GM19328 (cell line): ENCODE measurements at regions not wholly inside any gene's neighbourhood (a gene's known extent, or its start where the extent isn't known, plus 50 kb on each side); places are given as distances from the start of the nearest gene placed in this dataset.
"Not testable (repeated sequence)": the region's sequence is repeated elsewhere in the genome, so short reads cannot be mapped to it uniquely, and the experiment has no call there.

ENCODE experiments used
- ATAC-seq: cut with Tn5 transposase; IDR thresholded peaks from one replicate; pipeline ENCODE4 v1.9.1; 2021; ENCODE audit warnings: mild to moderate bottlenecking, moderate library complexity; ENCODE audit not compliant: unreplicated experiment

DNA sequence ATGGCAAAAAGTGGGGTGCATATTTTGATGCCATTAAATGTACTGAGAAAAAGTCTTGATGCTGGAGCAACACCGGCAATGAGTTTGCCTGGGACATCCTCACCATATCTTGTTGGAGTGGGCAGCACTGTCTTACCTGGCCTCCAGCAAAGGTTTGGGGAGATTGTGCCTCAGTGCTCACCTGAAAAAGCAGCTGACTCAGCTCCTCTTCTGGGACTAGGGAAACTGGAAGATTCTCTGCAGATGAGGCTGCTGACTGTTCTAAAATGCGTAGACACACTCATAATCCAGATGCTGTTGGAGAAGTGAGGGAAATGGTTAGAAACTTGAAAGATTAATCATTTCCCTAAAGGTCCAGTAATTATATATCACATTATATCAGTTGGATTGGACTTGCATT lies 593.7 kb upstream of the HS3ST1 start:
- ATAC-seq, result no peak

DNA sequence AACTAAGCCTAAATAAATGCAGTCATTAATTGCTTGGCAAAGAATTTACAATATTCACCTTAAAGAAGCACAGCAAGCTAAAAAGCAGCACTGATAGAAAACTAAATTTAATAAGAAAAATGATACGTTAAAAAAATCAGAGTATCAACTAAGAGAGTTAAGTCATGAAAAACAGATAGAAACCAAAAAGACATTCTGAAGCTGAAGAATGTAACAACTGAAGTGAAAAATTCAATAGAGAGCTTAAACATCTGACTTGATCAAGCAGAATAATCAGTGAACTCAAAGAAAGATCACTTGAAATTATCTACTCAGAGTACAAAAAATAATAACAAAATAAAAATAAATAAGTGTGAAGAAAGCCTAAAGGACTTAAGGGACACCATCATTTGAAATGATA lies 588.0 kb upstream of the HS3ST1 start:
- no peak for ATAC-seq

DNA sequence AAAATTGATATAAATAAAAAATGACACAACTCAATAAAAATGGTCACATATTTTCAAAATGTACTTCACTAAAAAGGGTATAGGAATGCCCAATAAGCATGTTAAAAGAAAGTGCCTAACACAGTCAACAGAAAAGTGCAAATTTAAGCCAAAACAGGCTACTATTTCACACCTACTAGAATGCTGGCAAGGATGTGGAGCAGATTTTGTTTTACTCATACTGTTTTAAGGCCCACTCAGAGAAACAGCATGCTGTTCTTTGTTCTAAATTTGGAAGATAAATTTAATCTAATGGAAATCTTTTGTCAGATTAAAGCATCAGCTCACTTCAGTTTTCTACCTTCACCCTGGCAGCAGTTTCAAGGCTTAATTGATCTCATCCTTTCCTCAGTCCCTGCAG lies 576.8 kb upstream of the HS3ST1 start:
- ATAC-seq, result no peak

DNA sequence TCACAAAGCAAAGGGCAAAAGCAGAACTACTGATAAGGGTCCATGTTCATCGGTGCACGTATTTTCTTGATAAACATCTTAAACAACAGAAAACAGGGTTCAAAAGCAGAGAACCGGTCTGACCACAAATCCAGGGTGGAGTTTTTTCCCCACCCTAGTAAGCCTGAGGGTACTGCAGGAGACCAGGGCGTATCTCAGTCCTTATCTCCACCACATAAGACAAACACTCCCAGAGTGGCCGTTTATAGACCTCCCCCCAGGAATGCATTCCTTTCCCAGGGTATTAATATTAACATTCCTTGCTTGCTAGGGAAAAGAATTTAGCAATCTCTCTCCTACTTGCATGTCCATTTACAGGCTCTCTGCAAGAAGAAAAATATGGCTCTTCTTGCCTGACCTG lies 567.9 kb upstream of the HS3ST1 start:
- not testable (repeated sequence) for ATAC-seq

DNA sequence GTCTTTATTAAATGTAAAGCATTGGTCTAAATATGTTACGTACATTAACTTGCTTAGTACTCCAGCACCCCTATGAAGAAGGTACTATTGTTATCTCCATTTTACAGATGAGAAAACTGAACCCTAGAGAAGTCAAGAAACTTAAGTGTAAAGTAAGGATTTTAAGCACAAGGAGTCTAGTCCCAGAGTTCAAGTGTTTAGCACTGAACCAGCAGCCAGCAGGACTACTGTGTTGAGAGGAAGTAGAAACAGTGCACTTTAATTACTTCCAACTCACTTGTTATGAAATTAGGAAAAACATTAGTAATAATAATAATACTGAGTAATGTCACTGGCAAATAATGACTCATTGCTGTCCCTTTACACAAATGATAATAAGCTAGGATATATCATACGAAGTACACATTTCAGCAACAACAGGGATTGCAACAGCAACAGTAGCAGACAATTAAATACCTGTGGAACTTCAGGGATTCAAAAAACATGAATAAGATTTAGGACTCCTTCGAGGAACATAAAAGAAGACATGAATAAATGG lies 548.1 kb upstream of the HS3ST1 start:
- ATAC-seq, result no peak

DNA sequence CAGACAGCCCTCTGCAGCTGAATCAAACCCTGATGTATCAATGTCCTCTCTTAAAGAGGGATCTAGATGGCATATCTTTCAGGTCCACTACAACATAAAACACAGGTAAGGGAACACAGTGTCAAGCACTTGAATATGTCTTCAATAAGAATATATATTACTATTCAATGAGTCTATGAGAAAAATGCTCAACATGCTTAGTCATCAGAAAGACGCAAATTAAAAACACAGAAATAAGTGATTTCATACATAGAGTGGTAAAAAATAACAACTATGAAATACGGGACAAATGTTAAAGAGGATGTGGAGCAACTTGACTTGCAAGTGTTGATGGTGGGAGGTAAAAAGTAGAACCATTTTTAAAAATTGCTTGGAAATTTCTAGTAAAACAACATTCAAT lies 544.6 kb upstream of the HS3ST1 start:
- no peak for ATAC-seq

DNA sequence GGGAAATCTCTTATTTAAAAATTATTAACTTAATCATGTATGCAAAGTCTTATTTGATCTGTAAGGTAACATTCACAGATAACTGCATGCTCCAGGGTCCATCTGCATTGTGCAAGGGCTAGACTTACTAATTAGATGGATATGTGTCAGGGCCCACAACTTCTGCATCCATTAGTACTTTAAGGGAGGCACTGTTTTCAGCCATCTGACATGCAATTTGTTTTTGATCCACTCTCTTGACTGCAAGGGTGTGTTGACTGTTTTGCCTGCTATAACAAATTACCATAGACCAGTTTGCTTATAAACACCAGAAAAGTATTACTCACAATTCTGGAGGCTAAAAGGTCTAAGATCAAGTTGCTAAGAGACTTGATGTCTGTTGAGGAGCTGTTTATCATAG lies 542.1 kb upstream of the HS3ST1 start:
- ATAC-seq, result no peak

DNA sequence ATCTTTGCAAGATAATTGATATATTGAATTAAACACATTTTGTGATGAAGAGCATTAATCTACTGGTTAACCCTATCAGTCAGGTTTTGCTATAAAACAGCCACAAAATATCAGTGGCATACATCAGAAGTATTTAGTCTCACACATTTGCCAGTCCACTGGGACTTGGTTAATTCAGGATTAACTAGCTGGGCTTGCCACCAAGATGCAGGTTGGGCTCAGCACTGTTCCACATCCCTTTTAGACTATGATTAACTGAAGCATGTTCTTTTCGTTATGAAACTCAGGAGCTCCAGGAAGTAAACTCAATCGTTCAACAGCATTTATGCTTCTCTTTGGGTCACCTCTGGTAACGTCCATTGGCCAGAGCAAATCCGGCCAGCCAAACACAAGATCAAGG lies 538.1 kb upstream of the HS3ST1 start:
- no peak for ATAC-seq

DNA sequence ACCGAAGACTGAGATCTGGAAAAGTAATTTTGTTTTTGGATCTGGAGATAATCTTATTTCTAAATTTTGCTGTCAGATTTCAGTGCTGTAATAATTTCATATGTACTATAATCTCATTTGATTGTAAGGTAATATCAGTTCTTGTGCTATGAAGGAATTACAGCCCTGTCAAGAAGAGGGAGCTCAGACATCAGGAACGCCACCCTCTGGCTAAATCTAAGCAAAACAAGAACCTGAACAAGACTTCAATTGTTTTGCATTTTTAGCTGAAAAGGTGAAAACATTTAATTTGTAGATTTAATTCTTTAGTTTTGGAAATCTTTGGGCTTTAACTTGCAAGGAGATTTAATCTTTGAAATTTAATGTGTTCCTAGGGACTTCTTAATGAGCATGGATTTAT lies 525.4 kb upstream of the HS3ST1 start:
- ATAC-seq, result no peak

DNA sequence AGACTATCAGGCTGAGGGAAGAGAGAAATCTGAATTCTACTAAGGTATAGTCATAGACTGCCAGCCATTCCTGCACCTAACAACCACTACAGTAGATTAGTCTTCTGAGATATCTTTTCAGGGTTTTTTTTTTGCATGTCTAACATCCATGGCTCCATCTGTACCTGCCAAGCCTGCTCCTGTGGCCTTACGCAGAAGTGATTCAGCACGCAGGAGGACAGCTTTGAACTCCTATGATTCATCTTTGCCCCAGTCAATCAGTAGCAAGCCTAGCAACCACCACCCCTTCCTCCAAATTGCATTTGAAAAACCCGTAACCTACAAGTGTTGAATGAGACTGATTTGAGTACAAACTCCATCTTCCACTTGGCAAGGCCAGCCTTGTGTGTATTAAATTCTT lies 520.7 kb upstream of the HS3ST1 start:
- no peak for ATAC-seq

DNA sequence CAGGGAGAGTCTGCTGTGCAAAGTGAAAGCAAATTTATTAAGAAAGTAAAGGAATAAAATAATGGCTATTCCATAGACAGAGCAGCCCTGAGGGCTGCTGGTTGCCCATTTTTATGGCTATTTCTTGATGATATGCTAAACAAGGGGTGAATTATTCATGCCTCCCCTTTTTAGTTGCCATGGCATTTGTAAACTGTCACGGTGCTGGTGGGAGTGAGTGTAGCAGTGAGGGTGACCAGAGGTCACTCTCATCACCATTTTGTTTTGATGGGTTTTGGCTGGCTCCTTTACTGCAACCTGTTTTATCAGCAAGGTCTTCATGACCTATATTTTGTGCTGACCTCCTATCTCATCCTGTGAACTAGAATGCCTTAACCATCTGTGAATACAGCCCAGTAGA lies 518.9 kb upstream of the HS3ST1 start:
- ATAC-seq, result not testable (repeated sequence)

DNA sequence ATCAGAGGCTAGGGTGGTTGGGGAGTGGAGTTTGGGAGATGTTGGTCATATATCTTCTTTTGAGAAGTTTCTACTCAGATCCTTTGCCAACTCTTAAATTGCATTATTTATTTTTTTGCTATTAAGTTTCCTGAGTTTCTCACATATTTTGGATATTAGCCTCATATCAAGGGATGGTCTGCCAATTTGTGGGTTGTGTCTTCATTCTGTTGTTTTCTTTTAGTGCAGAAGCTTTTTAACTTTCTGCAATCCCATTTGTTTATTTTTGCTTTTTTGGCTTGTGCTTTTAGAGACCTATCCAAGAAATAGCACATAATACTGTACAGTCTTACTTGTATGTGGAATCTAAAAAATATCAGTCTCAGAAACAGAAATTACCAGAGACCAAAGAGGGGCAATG lies 509.2 kb upstream of the HS3ST1 start:
- ATAC-seq, result no peak

DNA sequence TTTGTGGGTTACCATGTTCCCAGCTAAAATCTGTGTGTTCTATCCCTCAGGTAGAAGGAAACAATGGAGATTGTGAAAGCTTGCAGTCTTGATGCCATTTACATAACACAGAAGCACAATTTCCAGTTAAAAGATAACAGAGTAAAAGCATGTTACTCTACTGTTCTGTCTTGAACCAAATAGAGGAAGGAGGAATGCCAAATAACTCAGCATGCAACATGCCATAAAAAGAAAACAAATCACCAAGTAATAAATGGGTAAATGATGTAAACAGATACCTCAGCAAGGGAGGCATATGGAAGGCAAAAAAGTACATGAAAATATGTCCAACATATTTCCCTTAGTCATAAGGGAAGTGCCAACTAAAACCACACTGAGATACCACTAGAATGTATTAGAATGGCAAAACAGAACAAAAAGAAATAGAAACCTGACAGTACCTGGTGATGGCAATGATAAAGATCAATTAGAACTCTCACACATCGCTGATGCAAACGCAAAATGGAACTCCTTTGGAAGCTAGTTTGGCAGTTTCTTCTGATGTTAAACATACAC lies 502.6 kb upstream of the HS3ST1 start:
- ATAC-seq, result no peak

DNA sequence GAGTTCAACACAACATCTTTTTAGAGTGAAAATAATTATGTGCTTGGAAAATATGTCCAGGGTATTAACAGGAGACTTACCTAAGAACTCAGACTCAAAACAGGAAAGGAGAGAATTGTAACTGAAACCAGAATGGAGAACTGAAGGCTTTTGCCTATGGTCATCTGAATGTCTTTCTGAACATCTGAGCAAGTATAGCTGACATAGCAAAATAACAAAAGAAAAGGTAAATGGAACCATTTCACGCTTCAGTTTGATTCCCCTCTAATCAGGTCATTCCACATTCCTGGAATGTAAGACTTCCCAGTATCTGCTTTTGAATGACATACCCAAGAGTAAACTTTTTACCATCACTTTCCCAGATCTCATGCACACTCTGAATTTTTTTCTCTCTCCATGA lies 500.4 kb upstream of the HS3ST1 start:
- ATAC-seq, result no peak

DNA sequence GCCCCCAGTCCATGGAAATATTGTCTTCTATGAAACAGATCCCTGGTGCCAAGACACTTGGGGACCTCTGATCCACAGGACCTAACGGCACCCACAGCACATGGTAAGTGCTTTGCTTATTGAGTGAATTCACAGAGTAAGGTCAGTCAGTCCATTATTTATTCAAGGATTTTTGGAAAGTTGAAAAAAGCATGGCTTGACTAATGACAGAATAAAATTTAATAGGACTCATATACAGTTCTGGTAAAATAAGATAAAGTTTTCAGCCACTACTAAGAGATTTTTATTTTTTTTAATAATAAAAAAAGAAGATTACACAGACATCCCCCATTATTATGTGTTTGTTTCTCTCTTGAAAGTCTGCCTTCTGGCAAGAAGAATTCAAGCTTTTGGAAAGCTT lies 490.6 kb upstream of the HS3ST1 start:
- no peak for ATAC-seq

DNA sequence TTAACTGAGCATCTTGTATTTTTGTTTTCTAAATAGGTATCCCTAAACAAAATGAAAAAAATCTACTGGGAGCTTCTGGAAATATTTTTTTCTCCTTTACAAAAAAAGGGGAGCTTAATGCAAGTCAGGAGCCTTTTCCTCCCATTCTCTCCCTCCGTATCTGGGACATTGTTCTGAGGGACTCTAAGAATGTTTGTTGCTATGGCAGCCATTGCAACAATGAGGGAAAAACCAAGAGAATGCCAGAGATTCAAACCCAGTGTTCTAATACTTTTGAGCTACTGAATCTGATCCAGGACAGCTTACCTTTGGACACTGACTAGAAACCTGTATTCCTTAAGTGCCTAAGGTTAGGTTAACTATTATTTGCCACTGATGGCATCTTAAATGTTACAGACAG lies 485.7 kb upstream of the HS3ST1 start:
- ATAC-seq, result no peak

DNA sequence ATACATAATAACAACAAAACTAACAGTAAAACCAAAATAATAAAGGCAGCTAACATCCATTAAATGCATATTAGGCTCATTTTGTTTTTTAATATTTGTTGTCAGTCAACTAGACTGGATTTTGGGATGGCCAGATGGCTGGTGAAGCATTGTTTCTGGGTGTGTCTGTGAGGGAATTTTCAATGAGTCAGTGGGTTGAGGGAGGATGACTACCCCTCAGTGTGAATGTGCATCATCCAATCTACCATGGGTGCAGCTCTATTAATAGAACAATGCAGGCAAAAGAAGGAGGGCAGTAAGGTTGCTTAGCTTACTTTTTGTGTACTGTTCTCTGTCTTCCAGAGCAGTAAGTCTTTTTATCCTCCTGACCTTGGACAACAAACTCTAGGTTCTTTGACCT lies 484.2 kb upstream of the HS3ST1 start:
- ATAC-seq, result no peak

DNA sequence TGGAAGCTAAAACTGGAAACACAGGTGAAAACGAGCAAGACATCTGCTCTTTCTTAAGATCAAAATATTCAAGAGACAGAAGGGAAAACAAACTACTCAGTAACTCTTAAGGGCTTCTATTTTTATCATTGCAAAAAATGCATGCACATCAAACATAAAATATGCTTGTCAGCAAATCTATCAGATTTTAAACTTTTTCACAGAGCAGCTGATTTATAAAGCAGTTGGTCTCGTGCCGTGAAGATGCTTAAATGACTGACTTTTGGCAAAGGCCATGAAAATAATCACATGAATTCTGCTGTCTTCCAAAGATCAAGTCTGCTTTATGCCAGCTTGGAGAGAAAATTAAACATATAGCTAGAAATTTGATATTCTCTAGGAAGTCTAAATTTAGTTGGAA lies 482.1 kb upstream of the HS3ST1 start:
- no peak for ATAC-seq

DNA sequence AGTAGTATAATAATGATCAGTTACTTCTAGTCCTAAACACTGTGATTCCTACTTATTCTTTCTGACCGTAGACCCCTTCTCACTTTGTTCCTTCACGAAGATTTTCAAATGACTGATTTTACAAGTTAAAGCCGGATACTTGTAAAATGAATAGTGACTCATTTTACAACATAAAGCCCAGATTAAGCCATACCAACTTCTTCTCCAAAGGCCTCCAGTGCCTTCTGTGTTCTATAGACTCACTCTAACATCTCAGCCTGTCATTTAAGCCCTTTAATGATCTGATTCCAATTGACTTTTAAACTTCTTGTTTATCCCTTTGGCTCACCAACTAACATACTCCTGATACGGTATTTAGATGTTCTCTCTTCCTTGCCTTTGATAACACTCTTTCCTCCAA lies 480.0 kb upstream of the HS3ST1 start:
- no peak for ATAC-seq

DNA sequence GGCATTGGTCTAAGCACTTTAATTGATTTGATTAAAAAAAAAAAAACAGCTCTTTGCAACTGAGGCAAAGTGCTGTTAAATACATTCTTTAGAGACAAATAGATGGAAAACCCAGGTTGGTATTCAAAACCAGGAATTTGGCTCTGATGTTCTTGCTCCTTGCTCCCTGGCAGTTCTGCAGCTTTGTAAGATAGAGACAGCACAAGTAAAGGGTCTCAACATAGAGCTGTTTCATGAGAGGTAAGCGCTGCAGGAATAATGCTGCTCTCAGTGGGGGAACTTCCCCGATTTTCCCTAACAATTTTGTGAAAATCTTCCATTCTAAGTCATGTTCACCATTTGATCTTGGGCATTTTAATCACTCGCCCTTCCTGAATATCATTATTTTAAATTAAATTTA lies 479.5 kb upstream of the HS3ST1 start:
- no peak for ATAC-seq

DNA sequence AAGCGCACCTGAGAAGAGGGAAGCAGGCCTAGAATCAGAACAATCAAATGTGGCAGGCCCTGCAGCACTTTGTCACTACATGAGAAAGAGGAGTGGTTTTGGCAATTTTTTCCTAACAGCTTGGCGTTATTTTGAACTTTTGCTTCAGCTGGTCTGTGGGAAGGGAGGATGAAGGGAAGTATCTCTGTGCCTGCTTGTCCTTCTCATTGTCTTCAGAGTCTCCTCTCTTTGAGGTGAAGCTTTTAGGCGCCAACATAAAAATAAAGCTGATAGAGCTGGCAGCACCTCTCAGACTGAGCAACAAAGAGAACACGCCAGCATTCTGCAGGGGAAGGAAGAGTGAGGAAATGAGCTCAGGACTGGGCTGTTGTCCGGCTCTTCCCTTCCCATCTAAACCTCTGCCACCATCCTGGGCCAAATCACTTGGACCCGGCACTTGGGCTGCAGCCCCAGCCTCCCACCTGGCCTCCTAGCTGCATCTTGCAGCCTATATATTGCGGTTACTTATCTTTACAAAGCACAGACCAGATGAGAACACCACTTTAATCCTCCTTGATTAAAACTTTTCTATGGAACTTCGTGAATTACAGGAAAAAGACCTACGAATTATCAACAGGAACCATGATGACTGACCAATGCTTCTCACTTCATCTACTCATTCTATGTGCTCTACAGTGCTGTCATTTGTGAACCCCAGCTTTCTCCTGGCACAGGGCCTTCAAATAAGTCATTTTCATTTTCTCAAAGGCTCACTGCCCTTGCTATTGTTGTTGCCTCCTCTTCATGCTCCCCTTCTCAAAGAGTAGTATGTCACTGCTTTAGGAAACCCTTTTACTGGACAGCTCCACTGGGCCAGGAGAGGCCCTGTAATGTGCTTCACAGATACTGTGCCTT lies 476.4 kb upstream of the HS3ST1 start:
- no peak for ATAC-seq

DNA sequence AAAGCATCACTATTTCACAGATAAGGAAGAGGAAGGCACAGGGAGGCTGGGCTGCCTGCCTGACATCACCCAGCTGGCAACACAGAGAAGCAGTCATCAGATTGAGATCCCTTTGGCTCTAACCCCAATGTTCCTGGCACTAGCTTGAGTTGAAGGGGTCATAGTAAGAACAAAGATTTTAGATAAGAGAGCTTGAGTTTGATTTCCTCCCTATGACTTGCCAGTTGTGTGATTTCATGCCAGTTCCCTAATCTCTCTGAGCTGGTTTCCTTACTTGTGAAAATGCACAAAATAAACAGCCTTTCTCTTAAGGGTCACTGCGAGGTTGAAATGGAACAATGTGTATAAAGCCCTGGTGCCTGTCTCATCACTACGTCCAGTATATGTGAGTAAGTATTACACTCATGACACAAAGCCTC lies 475.4 kb upstream of the HS3ST1 start:
- no peak for ATAC-seq

DNA sequence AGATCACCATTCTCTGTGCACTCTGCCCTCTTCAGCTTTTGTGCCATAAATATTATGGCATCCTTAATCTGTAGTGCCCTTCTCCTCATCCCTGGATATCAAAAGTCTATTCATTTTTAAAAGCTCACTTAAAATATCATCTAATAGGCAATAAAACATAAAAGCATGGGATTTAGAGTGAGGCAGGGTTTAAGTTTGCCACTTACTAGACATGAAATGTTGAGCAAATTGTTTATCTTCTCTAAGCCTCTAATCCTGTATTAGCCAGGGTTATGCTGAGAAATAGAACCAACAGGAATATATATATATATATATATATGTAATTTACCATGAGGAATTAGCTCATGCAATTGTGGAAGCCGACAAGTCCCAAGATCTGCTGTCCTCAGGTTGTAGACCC lies 472.4 kb upstream of the HS3ST1 start:
- no peak for ATAC-seq
